ENCODE measurements at regions not wholly inside any gene's neighbourhood (a gene's known extent, or its start where the extent isn't known, plus 50 kb on each side); places are given as distances from the start of the nearest gene placed in this dataset.
A peak's percentile ranks its signal among the peaks of the same experiment; 100 is the strongest.

GRCh38 chr20:3354247-3354646 lies 53.2 kb downstream of the DNAAF9 start:
- H3K4me3 ChIP-seq = no peak overlapping the region
- WGBS, 2 donors = 76 to 84% methylated on average over 1 of the region's 1 CpG
- peaks cover 0 to 49% (median 13%) of the 10 kb centered on the region in 9 donors for H3K36me3 ChIP-seq
- TF ChIP-seq CTCF (IDR thresholded peaks at IDR 0.05) = no peak
- no peaks in the 10 kb centered on the region for H3K27me3 ChIP-seq
- H3K27ac ChIP-seq = peak overlapping the region in 2 of 10 donors; percentile 38 to 74
- intact Hi-C loops (cut with DNase I) = loop anchor here in 1 of 10 donors (10.0 kb wide), 1 partner anchor 51 kb away; the partner anchor contains the start of gene DNAAF9
- H3K9me3 ChIP-seq = no peaks in the 10 kb centered on the region
- ATAC-seq (peak in 3 of 8 donors; percentile 45 to 56 (median 50)), DNase-seq (peak; percentile 17 to 18)
- peaks cover 0 to 50% (median 9%) of the 10 kb centered on the region in 9 donors for H3K4me1 ChIP-seq

GRCh38 chr20:3353646-3354045 lies 53.8 kb downstream of the DNAAF9 start:
- Histone ChIP-seq H3K4me3 (no peak overlapping the region), H3K9me3 (no peaks in the 10 kb centered on the region), H3K36me3 (peaks cover 0 to 49% (median 7%) of the 10 kb centered on the region in 9 donors), H3K4me1 (peaks cover 0 to 50% (median 9%) of the 10 kb centered on the region in 9 donors), H3K27ac (peak overlapping the region in 3 of 10 donors; percentile 13 to 74 (median 62)), H3K27me3 (no peaks in the 10 kb centered on the region)
- 91 to 94% methylated on average over 2 of the region's 2 CpGs for WGBS, 2 donors
- intact Hi-C loops (cut with DNase I) = loop anchor here in 1 of 10 donors (10.0 kb wide), 1 partner anchor 51 kb away; the partner anchor contains the start of gene DNAAF9
- ATAC-seq (no peak), DNase-seq (no peak)
- TF ChIP-seq CTCF (IDR thresholded peaks at IDR 0.05) = no peak

GRCh38 chr20:3352202-3352601 lies 55.3 kb downstream of the DNAAF9 start:
- peaks cover 0 to 50% (median 9%) of the 10 kb centered on the region in 9 donors for H3K4me1 ChIP-seq
- intact Hi-C loops (cut with DNase I) = loop anchor here in 1 of 10 donors (10.0 kb wide), 1 partner anchor 53 kb away; the partner anchor contains the start of gene DNAAF9
- ATAC-seq (peak in 6 of 8 donors; percentile 54 to 67 (median 62)), DNase-seq (peak in 1 of 2 donors; percentile 10)
- TF ChIP-seq CTCF (IDR thresholded peaks at IDR 0.05) = no peak
- peak overlapping the region in 5 of 10 donors; percentile 17 to 74 (median 53) for H3K27ac ChIP-seq
- no peak overlapping the region for H3K4me3 ChIP-seq
- no peaks in the 10 kb centered on the region for H3K9me3 ChIP-seq
- peaks cover 0 to 49% (median 15%) of the 10 kb centered on the region in 9 donors for H3K36me3 ChIP-seq
- 51 to 71% methylated on average over 6 of the region's 6 CpGs for WGBS, 2 donors
- H3K27me3 ChIP-seq = no peaks in the 10 kb centered on the region

GRCh38 chr20:3350422-3350821 lies 57.0 kb downstream of the DNAAF9 start:
- intact Hi-C loops (cut with DNase I) = loop anchor here in 1 of 10 donors (10.0 kb wide), 1 partner anchor 54 kb away; the partner anchor contains the start of gene DNAAF9
- Histone ChIP-seq H3K4me1 (peaks cover 0 to 39% (median 8%) of the 10 kb centered on the region in 9 donors), H3K36me3 (peaks cover 0 to 64% (median 17%) of the 10 kb centered on the region in 9 donors), H3K9me3 (no peaks in the 10 kb centered on the region), H3K27me3 (no peaks in the 10 kb centered on the region), H3K4me3 (no peak overlapping the region), H3K27ac (no peak overlapping the region)
- WGBS, 2 donors = 45 to 76% methylated on average over 1 of the region's 1 CpG
- no peak for TF ChIP-seq CTCF (IDR thresholded peaks at IDR 0.05)
- no peak for ATAC-seq
- DNase-seq = no peak

Data from heart right ventricle (tissue), 16 donors.